DMS153 treated with DMSO at 0.1 percent for 48 hours (cell line): ENCODE measurements at regions not wholly inside any gene's neighbourhood (a gene's known extent, or its start where the extent isn't known, plus 50 kb on each side); places are given as distances from the start of the nearest gene placed in this dataset.

ENCODE experiments used
- DNase-seq: peaks from one replicate; lab custom pipeline; 2025; ENCODE audit not compliant: unreplicated experiment; lab: John Stamatoyannopoulos, UW

- DNase-seq, result no peak
These were observed 219.0 kb upstream of the MAN1A1 start for GRCh38 chr6:119568580-119568979.

DNA sequence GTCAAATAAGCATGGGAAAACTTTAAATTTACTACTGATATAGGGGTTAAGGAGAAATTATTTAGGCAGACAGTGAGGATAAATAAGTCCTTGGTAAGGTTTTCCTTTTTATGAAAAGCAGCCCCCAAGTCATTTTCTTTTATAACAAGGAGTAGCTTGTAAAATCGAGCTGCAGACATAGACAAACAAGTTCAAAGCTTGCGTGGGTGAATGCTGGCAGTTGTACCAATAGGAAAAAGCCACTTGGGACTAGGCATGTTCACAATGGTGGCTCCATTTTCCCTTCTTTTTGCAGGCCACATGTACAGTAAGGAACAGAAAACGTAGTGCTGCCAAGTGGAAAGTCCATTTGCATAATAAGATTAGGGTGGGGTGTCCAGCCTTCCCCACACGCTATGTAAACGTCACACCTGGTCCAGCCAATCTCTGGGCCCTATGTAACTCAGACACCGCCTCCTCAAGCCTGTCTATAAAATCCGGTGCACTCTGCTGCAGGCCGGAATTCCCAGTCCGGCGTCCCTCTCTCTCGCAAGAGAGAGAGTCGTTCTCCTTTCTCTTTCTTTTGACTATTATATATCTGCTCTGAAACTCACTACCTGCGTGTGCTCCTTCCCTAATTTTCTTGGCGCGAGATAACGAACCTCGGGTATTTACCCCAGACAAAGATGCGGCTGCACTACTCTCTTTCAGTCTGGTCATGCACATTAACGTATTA, 217.1 kb upstream of the MAN1A1 start:
- DNase-seq, result no peak

GRCh38 chr6:119565893-119566292, 216.3 kb upstream of the MAN1A1 start:
- DNase-seq, result no peak

GRCh38 chr6:119562168-119562567, 212.6 kb upstream of the MAN1A1 start:
- no peak for DNase-seq

GRCh38 chr6:119559586-119559985, 210.0 kb upstream of the MAN1A1 start:
- DNase-seq, result no peak

DNA sequence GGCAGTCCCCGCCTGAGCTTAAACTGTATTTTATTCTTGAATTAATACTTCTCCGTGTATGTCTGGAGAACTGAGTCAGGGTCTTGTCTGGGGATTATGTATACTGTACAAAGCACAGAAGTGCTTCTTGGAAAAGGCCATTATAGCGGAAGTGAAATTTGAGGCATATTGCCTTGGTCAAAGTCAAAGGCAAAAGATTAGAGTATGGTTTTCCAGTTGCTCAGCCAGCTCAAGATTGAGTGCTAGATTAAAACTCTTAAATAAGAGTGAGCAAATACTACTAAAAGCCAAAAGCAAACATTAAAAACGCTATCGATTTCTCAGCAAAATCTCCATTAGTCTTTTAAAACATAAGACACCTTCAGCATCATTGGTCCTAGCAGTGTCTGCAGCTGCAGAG, 207.7 kb upstream of the MAN1A1 start:
- DNase-seq, result no peak

GRCh38 chr6:119552021-119552420, 202.5 kb upstream of the MAN1A1 start:
- DNase-seq, result no peak

- no peak for DNase-seq
These were observed 197.5 kb upstream of the MAN1A1 start for GRCh38 chr6:119547024-119547423.

DNA sequence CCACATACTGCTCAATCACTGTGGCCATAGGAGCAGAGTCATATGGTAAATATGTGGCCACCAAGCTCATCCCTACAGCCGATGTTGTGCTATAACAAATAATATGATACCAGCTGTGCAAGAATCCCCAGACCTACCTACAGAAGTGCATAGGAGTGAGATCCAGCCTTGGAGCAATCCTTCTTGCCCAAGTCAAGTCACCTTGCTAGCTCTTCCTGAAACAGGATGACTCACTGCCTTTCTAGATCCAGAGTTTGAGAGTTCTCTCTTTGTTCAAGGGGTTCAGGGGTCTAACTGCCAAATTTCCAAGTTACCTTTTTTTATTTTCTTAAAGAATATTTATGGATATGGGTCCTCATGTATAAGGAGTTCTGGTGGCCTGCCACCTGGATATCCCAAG, 195.7 kb upstream of the MAN1A1 start:
- DNase-seq, result no peak

GRCh38 chr6:119544325-119545175, 195.0 kb upstream of the MAN1A1 start:
- no peak for DNase-seq

DNA sequence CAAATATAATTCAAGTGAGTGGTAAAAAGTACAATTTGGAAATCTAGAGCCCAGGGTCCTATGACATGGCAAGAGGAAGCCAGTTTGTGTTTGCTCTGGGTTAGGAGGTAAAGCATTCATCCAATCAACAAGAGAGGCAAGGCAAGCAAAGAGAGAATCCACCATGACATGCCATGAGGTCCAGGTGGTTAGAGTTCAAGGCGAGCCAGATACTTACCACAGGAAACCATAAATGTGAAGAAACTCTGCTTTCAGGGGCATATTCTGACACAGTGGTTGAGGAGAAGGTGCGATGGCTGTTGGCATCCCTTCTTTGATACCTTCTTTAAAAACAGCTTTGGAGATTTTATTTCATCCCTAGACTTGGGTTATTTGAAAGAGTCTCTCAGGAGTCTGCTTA, 193.8 kb upstream of the MAN1A1 start:
- no peak for DNase-seq

DNA sequence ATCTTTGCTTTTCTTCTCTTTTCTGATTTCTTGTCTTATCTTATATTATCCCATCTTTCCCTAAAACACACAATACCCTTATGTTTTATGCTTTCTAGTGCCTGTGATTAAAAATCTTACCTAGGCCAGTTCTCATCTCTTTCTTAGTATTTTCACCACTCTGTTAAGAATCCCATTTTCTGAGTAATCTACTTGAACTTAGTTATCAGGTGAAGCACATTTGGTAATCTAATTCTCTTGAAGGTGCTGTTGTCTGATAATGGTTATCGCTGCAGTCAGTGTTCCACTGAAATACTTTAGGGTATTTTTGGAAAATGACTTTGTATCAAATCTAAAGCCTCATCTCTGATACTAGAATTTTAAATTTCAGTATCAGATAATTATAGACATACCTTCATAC, 192.5 kb upstream of the MAN1A1 start:
- no peak for DNase-seq

DNA sequence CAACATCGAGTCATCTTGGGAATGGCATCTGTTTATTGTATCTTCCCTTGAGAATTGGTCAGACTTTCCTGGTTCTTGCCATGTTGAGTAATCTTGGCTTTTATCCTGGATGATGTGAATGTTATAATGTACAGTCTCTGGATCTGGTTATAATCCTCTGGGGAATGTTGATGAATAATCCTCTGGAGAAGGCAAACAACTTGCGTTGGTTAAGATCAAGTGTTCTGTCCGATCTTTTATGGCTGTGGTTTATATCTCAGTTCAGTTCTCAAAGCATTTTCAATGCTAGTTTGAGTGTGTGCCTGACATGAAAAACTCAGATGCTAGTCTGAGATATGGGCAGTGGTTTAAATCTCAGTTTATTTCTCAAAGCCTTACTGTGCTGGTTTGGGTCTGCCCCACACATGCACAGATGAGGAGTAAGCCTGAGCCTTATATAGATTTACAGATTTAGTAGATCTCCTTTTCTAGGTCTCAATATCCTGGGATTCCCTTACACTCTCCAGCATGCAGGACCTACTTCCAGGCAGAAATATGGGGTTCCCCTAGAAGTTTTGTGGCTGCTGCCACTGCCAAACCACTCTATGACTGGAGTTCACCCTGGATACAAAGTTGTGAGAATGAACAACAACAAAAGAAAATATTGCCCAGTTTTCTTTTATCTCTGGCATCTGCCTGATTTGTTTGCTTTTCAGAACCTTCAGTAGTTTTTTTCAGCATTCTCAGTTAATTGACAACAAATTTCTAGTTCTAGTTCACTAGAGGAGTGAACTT, 191.8 kb upstream of the MAN1A1 start:
- DNase-seq, result no peak

- no peak for DNase-seq
These were observed 190.9 kb upstream of the MAN1A1 start for GRCh38 chr6:119540417-119540816.

- DNase-seq, result no peak
These were observed 189.6 kb upstream of the MAN1A1 start for GRCh38 chr6:119539066-119539746.

DNA sequence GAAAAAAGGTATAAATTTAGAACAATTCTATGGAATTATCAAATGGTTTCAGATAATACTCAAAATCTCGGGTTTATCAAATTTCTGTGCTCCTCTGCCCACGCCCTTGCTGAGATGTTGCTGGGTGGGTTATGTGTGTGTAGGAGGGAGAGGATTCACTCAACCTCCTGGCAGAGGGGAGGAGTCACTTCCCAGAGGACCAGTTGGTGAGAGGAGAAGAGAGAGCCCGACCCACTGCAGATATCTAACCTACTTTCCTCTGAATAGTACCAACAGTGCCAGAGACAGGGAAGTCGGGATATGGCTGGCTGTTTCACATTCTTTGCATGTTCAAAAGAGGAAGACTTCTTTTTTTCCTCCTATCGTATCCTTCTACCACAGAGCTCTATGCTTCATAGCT, 187.1 kb upstream of the MAN1A1 start:
- no peak for DNase-seq

DNA sequence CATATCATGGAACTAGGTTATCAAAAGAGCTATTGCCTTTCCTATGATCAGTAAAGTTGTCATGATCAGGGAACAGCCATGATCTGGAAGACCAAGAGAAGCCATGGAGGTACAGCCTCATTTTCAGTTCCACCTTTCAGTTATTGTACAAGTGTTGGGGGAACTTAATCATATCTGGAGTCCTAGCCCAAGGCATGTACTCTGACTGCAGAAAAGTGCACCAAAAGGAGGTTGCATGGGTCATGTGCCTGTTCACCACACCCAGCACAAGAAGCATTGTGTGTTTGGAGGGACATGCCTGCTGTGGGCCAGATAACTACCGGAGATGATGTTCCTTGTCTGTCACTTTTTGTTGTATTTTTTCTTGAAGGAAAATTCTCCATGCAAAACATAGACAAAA, 185.8 kb upstream of the MAN1A1 start:
- no peak for DNase-seq

GRCh38 chr6:119533603-119534279, 184.2 kb upstream of the MAN1A1 start:
- peak; percentile 40 for DNase-seq

DNA sequence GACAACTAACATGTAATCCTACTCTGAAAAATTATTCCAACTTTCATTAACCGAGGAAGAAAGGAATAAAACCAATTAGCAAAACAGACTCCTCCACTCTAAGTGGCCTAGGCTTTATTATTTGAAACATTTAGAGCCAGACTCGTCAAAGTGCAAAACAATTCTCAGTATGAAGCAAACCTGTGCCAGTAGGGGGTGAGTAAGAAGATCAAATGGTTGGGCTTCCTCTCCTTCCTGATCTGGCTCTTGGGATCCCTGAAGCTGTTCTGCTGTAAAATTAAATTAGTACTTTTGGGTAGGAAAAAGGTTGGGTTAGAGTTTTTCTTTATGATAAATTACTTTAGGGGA, 177.6 kb upstream of the MAN1A1 start:
- DNase-seq, result no peak

DNA sequence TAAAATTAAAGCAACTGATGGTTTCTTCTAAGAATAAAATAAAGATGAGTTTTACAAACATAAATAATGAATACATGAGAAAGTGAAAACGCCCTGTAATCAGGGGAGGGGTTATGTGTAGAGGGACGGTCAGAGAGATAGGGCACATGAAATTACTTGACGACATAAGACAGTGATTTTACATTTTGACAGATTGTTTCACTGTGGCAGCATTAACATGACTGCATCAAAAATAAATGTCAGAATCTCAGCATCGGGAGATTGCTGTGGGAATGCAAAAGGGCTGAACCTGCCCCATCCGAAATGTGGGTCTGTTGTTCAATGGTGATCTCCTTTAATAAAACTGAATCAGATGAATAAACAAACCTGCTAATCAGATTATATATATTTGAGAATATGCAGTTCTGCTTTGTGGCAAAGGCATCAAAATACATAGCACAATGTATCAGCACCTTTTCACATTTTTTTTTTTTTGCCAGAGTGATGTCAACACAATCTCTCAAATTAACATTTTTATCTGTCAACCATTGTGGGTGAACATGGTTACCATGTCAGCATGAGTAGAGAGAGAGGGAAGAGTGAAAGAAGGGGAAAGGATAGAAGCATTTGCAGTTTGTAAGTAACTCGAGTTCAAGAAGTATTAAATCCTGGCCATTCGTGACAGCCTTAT, 177.1 kb upstream of the MAN1A1 start:
- no peak for DNase-seq
